NCI-H128 (cell line): ENCODE measurements at regions not wholly inside any gene's neighbourhood (a gene's known extent, or its start where the extent isn't known, plus 50 kb on each side); places are given as distances from the start of the nearest gene placed in this dataset.
"Not testable (repeated sequence)": the region's sequence is repeated elsewhere in the genome, so short reads cannot be mapped to it uniquely, and the experiment has no call there.

Experiments used
- DNase-seq: peaks from one replicate; lab custom pipeline; 2025; ENCODE audit not compliant: unreplicated experiment; lab: John Stamatoyannopoulos, UW

GRCh38 chr16:82302042-82302727 lies 132.2 kb upstream of the MPHOSPH6 start:
- no peak for DNase-seq

DNA sequence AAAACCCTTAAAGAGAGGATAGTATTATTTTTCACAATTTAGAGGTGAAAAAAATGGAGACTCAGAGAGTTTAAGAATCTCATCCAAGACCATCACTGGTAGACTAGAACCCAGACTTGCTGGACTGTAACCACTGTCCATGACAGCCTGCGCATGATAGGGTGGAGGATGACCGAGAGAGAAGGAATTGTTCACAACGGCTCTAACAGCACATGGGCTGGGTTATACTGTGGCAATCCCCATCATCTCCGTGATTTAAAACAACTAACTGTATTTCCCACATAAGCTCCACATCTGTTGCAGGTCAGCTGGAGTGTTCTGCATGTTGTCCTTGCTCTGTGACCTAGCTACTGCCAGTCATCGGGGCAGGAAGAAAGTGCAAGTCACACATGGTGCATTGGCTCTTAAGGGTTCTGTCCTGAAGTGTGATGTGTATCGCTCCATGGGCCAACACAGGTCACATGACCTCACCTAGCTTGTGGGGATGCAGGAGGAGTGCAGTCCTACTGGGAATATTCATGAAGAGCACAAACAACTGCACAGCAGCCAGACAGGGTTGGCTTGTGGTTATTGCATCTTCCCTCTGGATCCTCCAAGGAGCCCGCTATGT lies 131.2 kb upstream of the MPHOSPH6 start:
- no peak for DNase-seq

DNA sequence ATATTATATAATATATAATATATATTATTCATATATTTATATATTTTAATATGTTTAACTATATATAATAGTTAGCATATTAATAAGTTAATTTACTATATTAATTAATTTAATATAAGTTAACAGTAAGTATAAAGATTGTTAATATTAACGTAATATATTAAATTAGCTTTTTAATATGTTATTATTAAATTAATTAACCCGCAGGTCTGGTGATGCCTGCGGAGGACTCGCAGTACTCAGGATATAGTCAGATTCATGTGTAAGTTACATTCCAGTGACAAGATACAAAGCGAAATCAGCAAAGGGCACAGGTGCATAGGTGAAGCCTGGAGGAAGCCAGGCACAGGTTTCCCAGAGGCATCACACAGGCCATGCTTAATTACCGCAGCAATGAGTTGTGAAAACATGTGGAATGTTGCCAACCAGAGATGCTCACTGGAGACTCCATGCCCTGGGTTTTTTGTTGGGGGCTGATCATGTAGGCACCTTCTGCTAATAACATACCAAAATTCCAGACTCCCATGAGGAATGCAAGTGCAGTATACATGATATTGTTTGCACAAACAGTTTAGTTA lies 130.4 kb upstream of the MPHOSPH6 start:
- no peak for DNase-seq

DNA sequence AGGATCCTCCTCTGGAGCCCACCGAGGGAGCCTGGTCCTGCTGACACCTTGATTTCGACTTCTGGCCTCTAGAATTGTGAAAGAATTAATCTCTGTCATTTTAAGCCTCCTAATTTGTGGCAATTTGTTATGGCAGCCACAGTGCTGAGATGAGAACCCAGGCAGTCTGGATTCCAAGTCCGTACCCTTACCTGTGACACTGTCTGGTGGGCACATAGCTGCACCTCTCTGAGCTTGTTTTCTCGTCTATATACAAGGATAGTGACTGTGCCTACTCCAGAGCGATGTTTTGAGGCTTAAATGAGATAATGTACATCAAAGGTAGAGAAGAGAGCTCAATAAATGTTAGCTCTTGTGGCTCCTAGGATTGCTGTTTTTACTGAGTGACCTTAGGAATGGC lies 128.4 kb upstream of the MPHOSPH6 start:
- no peak for DNase-seq

DNA sequence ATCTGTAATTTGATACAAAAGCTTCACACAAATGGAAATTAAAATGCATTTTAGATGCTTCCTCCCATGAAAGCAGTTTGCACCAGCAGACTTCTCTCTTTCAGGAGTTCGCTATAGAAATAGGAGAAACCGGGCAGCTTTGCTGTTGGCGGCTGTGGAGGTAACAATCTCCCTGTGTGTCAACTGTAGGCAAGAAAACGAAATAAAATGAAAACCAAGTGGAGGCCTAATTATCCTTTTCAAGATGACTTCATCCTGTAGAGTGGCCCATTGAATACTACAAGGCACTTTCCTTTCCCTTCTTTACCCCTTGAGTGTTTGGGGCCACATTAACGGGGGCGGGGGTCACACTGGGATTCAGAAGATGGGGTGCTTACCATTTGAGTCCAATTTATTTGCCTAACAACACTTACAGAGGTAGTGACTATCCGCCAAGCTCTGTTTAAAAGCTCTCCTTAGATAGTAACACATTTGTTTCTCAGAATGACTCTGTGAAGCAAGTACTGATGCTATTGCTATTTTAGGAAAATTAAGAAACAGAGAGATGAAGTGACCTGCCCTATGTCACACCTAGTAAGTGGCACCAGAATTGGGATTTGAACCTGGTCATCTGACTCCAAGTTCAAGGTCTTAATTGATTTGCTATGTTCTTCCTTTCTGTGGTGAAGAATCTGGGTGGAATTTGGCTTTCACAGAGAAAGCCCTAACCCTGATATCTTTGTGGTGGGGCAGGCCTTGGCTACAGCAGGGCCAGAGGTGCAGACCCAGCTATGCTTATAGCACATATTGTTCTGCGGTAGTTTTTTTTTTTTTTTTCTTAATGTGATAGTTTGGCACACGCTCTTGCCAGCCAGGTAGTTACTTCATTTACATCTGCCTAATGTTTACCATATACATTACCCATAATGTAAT lies 125.5 kb upstream of the MPHOSPH6 start:
- DNase-seq, result no peak

DNA sequence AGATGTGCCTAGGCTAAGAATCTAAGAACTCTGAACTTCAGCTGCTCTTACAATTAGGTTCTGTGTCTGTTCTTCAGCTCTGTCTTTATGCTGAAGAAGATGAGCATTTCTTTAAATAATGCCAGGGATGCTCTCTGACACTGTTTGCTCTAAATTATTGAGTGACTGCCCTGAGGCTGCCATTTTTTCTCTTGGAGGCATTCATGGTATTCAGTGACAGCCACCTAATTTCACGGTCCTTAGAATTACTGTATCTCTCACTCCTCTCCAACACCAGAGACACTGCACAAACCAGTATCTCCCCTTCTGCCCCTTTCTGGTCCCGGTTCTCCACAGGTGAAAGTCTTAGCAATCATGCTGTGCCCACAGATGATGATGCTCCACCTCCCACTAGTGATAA lies 123.6 kb upstream of the MPHOSPH6 start:
- DNase-seq, result no peak

DNA sequence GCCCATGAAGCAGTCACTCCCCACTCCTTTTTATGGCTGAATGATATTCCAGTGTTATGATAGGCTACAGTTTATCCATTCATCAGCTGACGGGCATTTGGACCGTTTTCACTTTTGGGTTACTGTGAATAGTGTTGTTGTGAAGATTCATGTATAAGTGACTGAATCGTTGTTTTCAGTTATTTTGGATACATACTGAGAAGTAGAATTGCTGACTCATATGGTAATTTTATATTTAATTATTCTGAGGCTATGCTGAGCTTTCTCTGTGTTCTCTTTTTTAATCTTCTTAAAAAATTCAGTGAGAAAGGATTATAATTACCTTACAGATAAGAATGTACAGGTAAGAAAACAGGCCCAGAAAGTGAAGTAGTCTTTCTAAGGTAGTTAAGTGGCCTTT lies 117.9 kb upstream of the MPHOSPH6 start:
- no peak for DNase-seq

DNA sequence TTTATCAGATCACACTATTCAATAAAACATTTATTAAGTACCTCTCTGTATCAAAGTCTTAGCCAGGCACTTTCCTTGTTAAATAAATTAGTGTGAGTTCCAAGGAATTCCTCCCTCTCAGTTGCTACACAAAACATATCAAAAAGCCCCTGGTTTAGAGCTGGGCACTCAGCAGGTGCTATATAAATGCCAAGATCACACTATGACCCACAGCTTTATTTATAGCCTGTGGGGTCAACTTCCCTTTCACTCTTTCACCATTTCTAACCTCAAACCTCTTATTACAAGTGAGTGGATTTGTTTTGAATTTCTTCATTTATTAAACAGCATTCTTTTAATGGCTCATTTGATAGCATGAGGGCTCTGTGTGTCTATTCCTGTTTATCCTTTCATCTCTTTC lies 112.6 kb upstream of the MPHOSPH6 start:
- no peak for DNase-seq

- DNase-seq, result no peak
Measured at GRCh38 chr16:82281544-82281943, 111.5 kb upstream of the MPHOSPH6 start.

- DNase-seq, result no peak
Measured at GRCh38 chr16:82280867-82281266, 110.8 kb upstream of the MPHOSPH6 start.

DNA sequence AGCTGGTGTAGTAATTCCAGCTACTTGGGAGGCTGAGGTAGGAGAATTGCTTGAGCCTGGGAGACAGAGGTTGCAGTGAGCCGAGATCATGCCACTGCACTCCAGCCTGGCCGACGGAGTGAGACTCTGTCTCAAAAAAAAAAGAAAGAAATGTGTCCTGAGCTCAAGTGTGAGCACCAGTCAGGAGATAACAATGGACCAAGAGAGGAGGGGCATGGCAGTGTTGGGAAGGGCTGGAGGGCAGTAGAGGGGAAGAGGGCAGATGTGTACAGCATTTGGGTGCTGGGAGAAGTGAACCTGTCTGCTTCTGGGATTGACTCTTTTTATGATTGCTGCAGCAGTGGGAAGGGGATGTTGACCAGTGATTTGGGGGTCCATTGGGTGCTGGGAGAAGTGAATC lies 105.3 kb upstream of the MPHOSPH6 start:
- not testable (repeated sequence) for DNase-seq

DNA sequence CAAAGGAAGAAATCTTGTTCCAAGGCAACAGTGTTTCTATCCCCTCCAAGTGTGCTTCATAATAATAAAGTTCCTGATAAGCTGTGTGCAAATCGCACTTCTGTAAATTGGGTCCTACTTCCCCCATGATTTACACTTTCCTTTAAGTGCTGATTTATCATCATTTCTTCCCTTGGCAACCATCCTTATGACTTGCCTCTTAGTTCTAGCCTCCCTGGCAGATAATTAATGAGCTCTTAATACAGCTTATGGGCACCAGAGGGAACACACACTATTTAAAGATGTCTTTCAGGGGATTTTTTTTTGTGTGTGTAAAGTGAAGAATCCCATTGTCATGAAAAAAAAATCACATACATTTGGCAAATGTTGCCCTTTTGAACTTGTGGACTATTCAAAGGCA lies 101.6 kb upstream of the MPHOSPH6 start:
- DNase-seq, result no peak

DNA sequence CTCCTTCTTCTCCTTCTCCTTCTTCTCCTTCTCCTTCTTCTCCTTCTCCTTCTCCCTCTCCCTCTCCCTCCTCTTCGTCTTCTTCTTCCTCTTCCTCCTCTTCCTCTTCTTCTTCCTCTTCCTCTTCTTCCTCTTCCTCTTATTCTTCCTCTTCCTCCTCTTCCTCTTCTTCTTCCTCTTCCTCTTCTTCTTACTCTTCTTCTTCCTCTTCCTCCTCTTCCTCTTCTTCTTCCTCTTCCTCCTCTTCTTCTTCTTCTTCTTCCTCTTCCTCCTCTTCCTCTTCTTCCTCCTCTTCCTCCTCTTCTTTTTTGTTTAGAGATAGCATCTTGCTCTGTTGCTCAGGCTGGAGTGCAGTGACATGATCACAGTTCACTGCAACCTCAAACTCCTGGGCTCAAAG lies 97.7 kb upstream of the MPHOSPH6 start:
- not testable (repeated sequence) for DNase-seq

GRCh38 chr16:82265809-82266208 lies 95.8 kb upstream of the MPHOSPH6 start:
- DNase-seq, result no peak

DNA sequence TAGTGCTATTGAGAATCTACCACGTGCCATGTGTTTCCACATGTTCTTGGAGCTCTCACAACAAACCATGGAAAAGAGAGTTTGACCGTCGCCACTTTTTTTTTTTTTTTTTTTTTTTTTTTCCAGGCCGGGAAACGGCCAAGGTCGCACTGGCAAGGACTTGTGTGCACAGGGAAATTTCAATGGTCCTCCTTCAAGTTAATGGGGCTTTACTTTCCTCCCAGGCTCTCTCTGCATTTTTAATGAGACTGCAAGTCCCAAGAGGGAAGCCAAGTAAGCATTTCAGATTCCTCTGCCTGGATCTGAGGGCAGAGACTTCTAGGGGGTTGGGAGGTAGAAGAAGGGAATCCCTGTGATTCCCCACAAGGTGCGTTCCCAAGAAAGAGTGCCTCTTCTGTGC lies 94.7 kb upstream of the MPHOSPH6 start:
- no peak for DNase-seq

- DNase-seq, result no peak
Measured at GRCh38 chr16:82263521-82264143, 93.6 kb upstream of the MPHOSPH6 start.

DNA sequence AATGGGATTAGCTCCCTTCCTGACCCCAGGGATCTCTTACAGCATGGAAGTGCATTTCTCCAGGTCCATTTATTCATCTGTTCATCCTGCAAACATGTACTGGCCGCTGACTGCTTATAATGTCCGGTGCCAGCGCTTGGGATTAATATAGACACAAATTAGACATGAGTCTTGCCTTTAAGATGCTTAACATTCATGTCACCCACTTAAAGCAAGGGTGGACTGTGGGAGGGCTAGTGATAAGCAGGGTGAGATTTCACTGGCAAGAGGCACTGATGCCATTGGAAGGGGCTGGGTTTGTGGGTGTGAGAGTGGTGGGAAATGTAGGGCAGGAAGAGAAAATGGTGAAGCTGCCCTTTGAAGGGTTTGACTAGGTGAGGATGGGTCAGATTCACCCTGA lies 92.2 kb upstream of the MPHOSPH6 start:
- DNase-seq, result no peak

- DNase-seq, result no peak
Measured at GRCh38 chr16:82260212-82260795, 90.3 kb upstream of the MPHOSPH6 start.

DNA sequence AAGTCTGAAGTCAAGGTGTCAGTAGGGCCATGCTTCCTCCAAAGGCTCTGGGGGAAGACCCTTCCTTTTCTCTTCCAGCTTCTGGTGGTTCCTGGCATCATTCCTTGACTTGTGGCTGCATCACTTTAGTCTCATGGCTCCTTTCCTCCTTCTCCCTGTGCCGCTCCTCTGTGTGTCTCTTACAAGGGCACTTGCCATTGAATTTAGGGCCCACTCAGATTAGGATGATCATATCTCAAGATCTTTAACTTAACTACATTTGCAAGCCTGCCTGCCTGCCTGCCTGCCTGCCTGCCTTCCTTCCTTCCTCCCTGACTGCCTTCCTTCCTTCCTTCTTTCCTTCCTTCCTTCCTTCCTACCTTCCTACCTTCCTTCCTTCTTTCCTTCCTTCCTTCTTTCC lies 89.7 kb upstream of the MPHOSPH6 start:
- DNase-seq, result no peak

DNA sequence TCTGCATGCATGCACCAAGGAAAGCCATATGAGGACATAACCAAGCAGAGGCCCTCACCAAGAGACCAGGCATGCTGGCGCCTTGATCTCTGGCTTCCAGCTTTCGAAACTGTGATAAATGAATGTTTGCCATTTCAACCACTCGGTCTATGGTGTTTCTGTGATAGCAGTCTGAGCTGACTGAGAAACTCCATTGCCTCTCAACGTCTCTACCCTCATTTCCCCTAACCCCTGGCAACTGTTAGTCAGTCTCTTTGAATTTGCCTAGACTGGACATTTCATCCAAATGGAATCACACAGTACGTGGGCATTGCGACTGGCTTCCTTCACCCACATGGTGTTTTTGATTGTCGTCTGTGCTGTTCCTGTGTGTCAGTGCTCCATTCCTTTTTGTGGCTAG lies 88.0 kb upstream of the MPHOSPH6 start:
- DNase-seq, result no peak

- no peak for DNase-seq
Measured at GRCh38 chr16:82252582-82252981, 82.6 kb upstream of the MPHOSPH6 start.
